Hepatocyte (in vitro differentiated cells): ENCODE measurements at regions not wholly inside any gene's neighbourhood (a gene's known extent, or its start where the extent isn't known, plus 50 kb on each side); places are given as distances from the start of the nearest gene placed in this dataset.

Experiments
- DNase-seq: peaks from one replicate; pipeline ENCODE4 v3.0.0-alpha.2; 2016; ENCODE audit warnings: low spot score
- H2AFZ ChIP-seq: fragments of 200-600 bp; sonication (generic); 2 replicates; pipeline ENCODE4 v1.6.0; 2016; ENCODE audit warnings: antibody characterized with exemption, mild to moderate bottlenecking
- H3K27ac ChIP-seq: fragments of 200-600 bp; sonication (generic); 2 replicates; pipeline ENCODE4 v1.5.1; 2016; ENCODE audit warnings: mild to moderate bottlenecking
- H3K27me3 ChIP-seq: fragments of 200-600 bp; sonication (generic); 2 replicates; pipeline ENCODE4 v1.6.1; 2016
- H3K36me3 ChIP-seq: fragments of 200-600 bp; sonication (generic); replicated peaks from 2 replicates; pipeline ENCODE4 v1.5.1; 2016; ENCODE audit warnings: low read depth; ENCODE audit not compliant: insufficient read depth
- H3K4me1 ChIP-seq: fragments of 200-600 bp; sonication (generic); 2 replicates; pipeline ENCODE4 v1.5.1; 2016; ENCODE audit warnings: mild to moderate bottlenecking, moderate library complexity; ENCODE audit not compliant: insufficient read depth
- H3K4me2 ChIP-seq: fragments of 200-600 bp; sonication (generic); 2 replicates; pipeline ENCODE4 v1.6.0; 2016
- H3K4me3 ChIP-seq: fragments of 200-600 bp; sonication (generic); 2 replicates; pipeline ENCODE4 v1.5.1; 2016; ENCODE audit warnings: mild to moderate bottlenecking
- H3K79me2 ChIP-seq: fragments of 200-600 bp; sonication (generic); 2 replicates; pipeline ENCODE4 v1.6.0; 2017; ENCODE audit warnings: mild to moderate bottlenecking
- H3K9me2 ChIP-seq: fragments of 200-600 bp; sonication (generic); replicated peaks from 2 replicates; pipeline ENCODE4 v1.6.0; 2017; ENCODE audit warnings: mild to moderate bottlenecking; ENCODE audit not compliant: insufficient read depth
- H3K9me3 ChIP-seq: fragments of 200-600 bp; sonication (generic); 2 replicates; pipeline ENCODE4 v1.5.1; 2016; ENCODE audit warnings: low read depth, mild to moderate bottlenecking
- H4K20me1 ChIP-seq: fragments of 200-600 bp; sonication (generic); 2 replicates; pipeline ENCODE4 v1.6.0; 2016; ENCODE audit warnings: mild to moderate bottlenecking; ENCODE audit not compliant: insufficient read depth, poor library complexity, severe bottlenecking
- EZH2 ChIP-seq: fragments of 200-600 bp; sonication (generic); IDR thresholded peaks from 2 replicates; pipeline ENCODE4 v1.6.1; 2016; ENCODE audit warnings: antibody characterized with exemption, mild to moderate bottlenecking, borderline replicate concordance
- EZH2phosphoT487 ChIP-seq: fragments of 200-600 bp; sonication (generic); IDR thresholded peaks from one replicate; pipeline ENCODE4 v1.6.1; 2018; ENCODE audit warnings: antibody characterized with exemption, mild to moderate bottlenecking, low read depth, moderate library complexity; ENCODE audit not compliant: unreplicated experiment, severe bottlenecking
- WGBS: methylation state at CpG from one replicate; pipeline ENCODE4 v1.1.6; 2016; ENCODE audit warnings: low lambda C conversion rate; ENCODE audit errors: missing lambda C conversion rate; 5-methylcytosine and 5-hydroxymethylcytosine counted together
- TF ChIP-seq, protein P1 (sequence below): fragments of 200-600 bp; sonication (generic); IDR thresholded peaks from 2 replicates; pipeline ENCODE4 v1.5.1; 2016; ENCODE audit warnings: antibody characterized with exemption, mild to moderate bottlenecking; ENCODE audit not compliant: poor library complexity

DNA sequence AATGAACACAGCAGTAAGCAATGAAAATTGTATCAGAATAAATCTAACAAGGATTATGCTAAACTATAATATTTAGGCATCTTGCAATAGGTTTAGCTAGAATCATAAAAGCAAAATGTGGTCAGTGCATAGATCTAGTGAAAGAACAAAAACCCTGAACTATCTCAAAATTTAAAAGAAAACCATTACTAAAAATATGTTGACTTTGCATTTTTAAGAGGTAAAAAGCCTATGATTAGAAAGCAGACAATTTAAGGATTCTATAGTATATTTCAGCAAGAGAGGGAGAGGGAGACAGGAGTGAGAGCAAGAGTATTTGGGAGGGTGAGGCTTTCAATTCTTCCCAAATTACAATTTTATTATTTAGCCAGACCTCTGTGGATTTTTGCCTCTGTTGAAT lies 219.4 kb downstream of the TTLL7 start:
- no peaks in the 10 kb centered on the region for H3K9me3 ChIP-seq
- no peak overlapping the region for H3K4me2 ChIP-seq
- H3K4me3 ChIP-seq = no peak overlapping the region
- no peaks in the 10 kb centered on the region for H3K9me2 ChIP-seq
- H3K4me1 ChIP-seq = no peaks in the 10 kb centered on the region
- H3K27ac ChIP-seq = no peak overlapping the region
- no peak for DNase-seq
- H3K27me3 ChIP-seq = no peaks in the 10 kb centered on the region
- no peaks in the 10 kb centered on the region for H3K36me3 ChIP-seq
- TF ChIP-seq EZH2phosphoT487 = no peak
- TF ChIP-seq, protein P1, sequence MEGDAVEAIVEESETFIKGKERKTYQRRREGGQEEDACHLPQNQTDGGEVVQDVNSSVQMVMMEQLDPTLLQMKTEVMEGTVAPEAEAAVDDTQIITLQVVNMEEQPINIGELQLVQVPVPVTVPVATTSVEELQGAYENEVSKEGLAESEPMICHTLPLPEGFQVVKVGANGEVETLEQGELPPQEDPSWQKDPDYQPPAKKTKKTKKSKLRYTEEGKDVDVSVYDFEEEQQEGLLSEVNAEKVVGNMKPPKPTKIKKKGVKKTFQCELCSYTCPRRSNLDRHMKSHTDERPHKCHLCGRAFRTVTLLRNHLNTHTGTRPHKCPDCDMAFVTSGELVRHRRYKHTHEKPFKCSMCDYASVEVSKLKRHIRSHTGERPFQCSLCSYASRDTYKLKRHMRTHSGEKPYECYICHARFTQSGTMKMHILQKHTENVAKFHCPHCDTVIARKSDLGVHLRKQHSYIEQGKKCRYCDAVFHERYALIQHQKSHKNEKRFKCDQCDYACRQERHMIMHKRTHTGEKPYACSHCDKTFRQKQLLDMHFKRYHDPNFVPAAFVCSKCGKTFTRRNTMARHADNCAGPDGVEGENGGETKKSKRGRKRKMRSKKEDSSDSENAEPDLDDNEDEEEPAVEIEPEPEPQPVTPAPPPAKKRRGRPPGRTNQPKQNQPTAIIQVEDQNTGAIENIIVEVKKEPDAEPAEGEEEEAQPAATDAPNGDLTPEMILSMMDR = no peak
- TF ChIP-seq EZH2 = no peak
- no peak overlapping the region for H2AFZ ChIP-seq
- no peaks in the 10 kb centered on the region for H4K20me1 ChIP-seq
- no peaks in the 10 kb centered on the region for H3K79me2 ChIP-seq

DNA sequence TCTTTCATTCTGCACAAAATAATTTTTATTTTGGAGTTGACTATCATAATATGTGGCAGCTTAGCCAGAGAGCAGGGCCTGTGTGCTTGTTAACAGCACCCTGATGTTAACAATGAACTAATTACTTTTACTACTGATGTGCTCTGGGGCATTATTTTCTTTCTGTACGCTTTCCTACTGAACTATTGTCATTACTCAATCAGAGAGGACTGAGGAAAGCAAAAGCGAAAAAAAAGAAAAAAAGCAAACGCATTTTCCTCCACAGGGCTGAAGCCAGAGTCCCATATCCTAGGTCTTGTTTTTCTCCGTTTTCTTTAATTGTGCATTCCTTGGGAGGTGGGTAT lies 221.2 kb downstream of the TTLL7 start:
- DNase-seq = no peak
- Histone ChIP-seq H2AFZ (no peak overlapping the region), H3K9me3 (no peaks in the 10 kb centered on the region), H3K4me2 (no peak overlapping the region), H3K79me2 (no peaks in the 10 kb centered on the region), H3K4me3 (no peak overlapping the region), H4K20me1 (no peaks in the 10 kb centered on the region), H3K9me2 (no peaks in the 10 kb centered on the region), H3K4me1 (no peaks in the 10 kb centered on the region), H3K27me3 (no peaks in the 10 kb centered on the region), H3K27ac (no peak overlapping the region), H3K36me3 (no peaks in the 10 kb centered on the region)
- TF ChIP-seq EZH2 (no peak), EZH2phosphoT487 (no peak)
- TF ChIP-seq, protein P1 = no peak
- 85% methylated on average over 4 of the region's 4 CpGs for WGBS

DNA sequence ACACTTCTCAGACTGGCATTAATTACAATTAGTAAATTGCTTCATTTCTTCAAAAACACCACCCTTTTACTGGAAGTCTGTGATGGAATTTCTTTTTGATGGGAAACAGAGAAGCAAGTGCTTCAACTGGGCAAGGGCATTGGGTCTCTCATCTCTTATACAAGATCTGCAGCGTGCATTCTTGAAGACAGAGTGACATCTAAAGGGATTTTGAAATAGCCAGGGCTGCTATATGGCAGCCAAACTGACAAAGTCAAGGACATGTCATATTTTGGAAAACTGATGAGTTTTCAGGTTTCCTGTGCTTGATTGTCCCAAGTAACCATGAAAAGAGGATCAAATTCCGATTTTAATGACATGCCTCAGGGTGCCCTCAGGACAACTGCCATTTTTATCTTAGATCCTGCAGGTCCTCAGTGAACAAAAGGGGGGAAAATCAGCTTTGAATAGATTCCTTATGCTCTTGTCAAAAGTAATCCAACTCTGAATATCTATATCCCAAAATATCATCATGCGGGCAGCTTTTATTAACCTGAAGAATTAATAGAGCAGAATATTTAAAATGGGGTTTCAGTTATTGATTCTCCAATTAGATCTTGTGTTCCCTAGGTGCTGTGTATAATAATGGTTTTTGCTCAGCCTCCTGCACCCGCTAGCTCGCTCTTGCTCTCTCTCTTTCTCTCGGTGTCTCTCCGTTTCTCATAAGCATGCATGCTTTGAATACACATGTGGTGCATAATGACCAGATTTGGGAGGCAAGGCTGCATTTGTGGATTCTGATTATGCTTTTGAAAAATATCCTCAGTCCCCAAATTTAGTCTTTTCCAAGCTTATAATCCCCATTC lies 221.8 kb downstream of the TTLL7 start:
- 86% methylated on average over 7 of the region's 7 CpGs for WGBS
- no peak for DNase-seq
- no peak overlapping the region for H3K4me3 ChIP-seq
- H4K20me1 ChIP-seq = no peaks in the 10 kb centered on the region
- H3K27me3 ChIP-seq = no peaks in the 10 kb centered on the region
- H3K36me3 ChIP-seq = no peaks in the 10 kb centered on the region
- no peaks in the 10 kb centered on the region for H3K4me1 ChIP-seq
- no peaks in the 10 kb centered on the region for H3K9me2 ChIP-seq
- H2AFZ ChIP-seq = no peak overlapping the region
- H3K9me3 ChIP-seq = no peaks in the 10 kb centered on the region
- no peaks in the 10 kb centered on the region for H3K79me2 ChIP-seq
- TF ChIP-seq EZH2phosphoT487 = no peak
- no peak for TF ChIP-seq EZH2
- TF ChIP-seq, protein P1 = no peak
- no peak overlapping the region for H3K4me2 ChIP-seq
- no peak overlapping the region for H3K27ac ChIP-seq
